H1 (cell line): ENCODE measurements at regions not wholly inside any gene's neighbourhood (a gene's known extent, or its start where the extent isn't known, plus 50 kb on each side); places are given as distances from the start of the nearest gene placed in this dataset.
"Not testable (repeated sequence)": the region's sequence is repeated elsewhere in the genome, so short reads cannot be mapped to it uniquely, and the experiment has no call there.

ENCODE experiments used
- CTCF ChIA-PET: fragments of 300-600 bp; sonication (Branson Sonifier 250); formaldehyde crosslinking; loops from one replicate; lab custom pipeline; 2021; ENCODE audit not compliant: partially characterized antibody; lab: Charles Lee
- POLR2A ChIA-PET: fragments of 300-600 bp; sonication (Branson Sonifier 250); formaldehyde crosslinking; loops from one replicate; lab custom pipeline; 2021; ENCODE audit warnings: inconsistent platforms; ENCODE audit not compliant: partially characterized antibody; lab: Charles Lee
- DNase-seq, 2 experiments: peaks; one replicate each; pipeline versions ENCODE4 v3.0.0 to v3.0.0-alpha.2; 2010 to 2022; ENCODE audit warnings: low spot score in 2 of 2, low read depth in 1 of 2, mixed read lengths in 1 of 2
- FAIRE-seq: peaks from 2 replicates; lab custom pipeline; 2011; peaks lifted over from hg19 to GRCh38; lab: Jason Lieb, UNC
- H2AFZ ChIP-seq: 2 replicates; pipeline ENCODE4 v1.8.1; 2012; ENCODE audit warnings: low read length, inconsistent platforms
- H2AK5ac ChIP-seq: 2 replicates; pipeline ENCODE4 v1.6.1; 2013; ENCODE audit warnings: low read depth, low read length
- H2BK120ac ChIP-seq: replicated peaks from 2 replicates; pipeline ENCODE3; 2013; ENCODE audit warnings: low read depth, low read length, inconsistent platforms
- H2BK12ac ChIP-seq: 2 replicates; pipeline ENCODE4 v1.6.1; 2013; ENCODE audit warnings: low read depth, low read length
- H2BK15ac ChIP-seq: 2 replicates; pipeline ENCODE4 v1.6.1; 2013; ENCODE audit warnings: low read length
- H2BK20ac ChIP-seq: 2 replicates; pipeline ENCODE4 v1.6.1; 2013; ENCODE audit warnings: low read length
- H2BK5ac ChIP-seq: 2 replicates; pipeline ENCODE4 v1.6.1; 2013; ENCODE audit warnings: low read depth, low read length
- H3K14ac ChIP-seq: 2 replicates; pipeline ENCODE4 v1.6.1; 2013; ENCODE audit warnings: inconsistent platforms; ENCODE audit not compliant: insufficient read length
- H3K18ac ChIP-seq: 2 replicates; pipeline ENCODE4 v1.6.1; 2013; ENCODE audit warnings: low read length; ENCODE audit errors: extremely low read depth
- H3K23ac ChIP-seq: 2 replicates; pipeline ENCODE4 v1.6.1; 2013; ENCODE audit warnings: inconsistent platforms; ENCODE audit not compliant: insufficient read length
- H3K23me2 ChIP-seq: 2 replicates; pipeline ENCODE4 v1.6.1; 2013; ENCODE audit warnings: low read depth, low read length
- H3K27ac ChIP-seq: 2 replicates; pipeline ENCODE4 v1.6.1; 2011; ENCODE audit warnings: low read depth, low read length, inconsistent platforms
- H3K27me3 ChIP-seq, 4 experiments: replicated peaks in 1 of 4; 1 replicate in 1 of 4; 2 replicates in 3 of 4; pipeline versions ENCODE4 v1.6.1 to v1.8.1; 2011 to 2013; ENCODE audit warnings: low read length in 3 of 4, mild to moderate bottlenecking in 3 of 4, inconsistent platforms in 2 of 4, mixed read lengths in 2 of 4, moderate library complexity in 1 of 4; ENCODE audit not compliant: control insufficient read depth in 3 of 4, insufficient read depth in 3 of 4; ENCODE audit errors: extremely low read depth in 1 of 4
- H3K36me3 ChIP-seq, 4 experiments: 2 replicates each; pipeline versions ENCODE4 v1.6.1 to v1.8.1; 2011 to 2013; ENCODE audit warnings: mild to moderate bottlenecking in 4 of 4, low read length in 3 of 4, moderate library complexity in 2 of 4, control low read depth in 1 of 4, inconsistent platforms in 1 of 4; ENCODE audit not compliant: insufficient read depth in 4 of 4, control insufficient read depth in 2 of 4
- H3K4ac ChIP-seq: replicated peaks from 2 replicates; pipeline ENCODE3; 2013; ENCODE audit warnings: low read length, low read depth, mixed read lengths, inconsistent platforms; ENCODE audit not compliant: insufficient read length
- H3K4me1 ChIP-seq, 4 experiments: replicated peaks in 1 of 4; 1 replicate in 1 of 4; 2 replicates in 3 of 4; pipeline versions ENCODE4 v1.6.1 to v1.8.1; 2011 to 2013; ENCODE audit warnings: low read length in 3 of 4, inconsistent platforms in 2 of 4, mixed read lengths in 1 of 4; ENCODE audit not compliant: insufficient read depth in 4 of 4, control insufficient read depth in 3 of 4
- H3K4me2 ChIP-seq, 2 experiments: 2 replicates each; pipeline versions ENCODE4 v1.6.1 to v1.8.1; 2011 to 2013; ENCODE audit warnings: low read depth in 2 of 2, low read length in 2 of 2, control low read depth in 1 of 2, inconsistent platforms in 1 of 2, mild to moderate bottlenecking in 1 of 2; ENCODE audit not compliant: insufficient read depth in 1 of 2
- H3K4me3 ChIP-seq, 4 experiments: fragments of 200-600, 300-600 bp in 1 of 4; sonication (generic), shearing (Covaris generic), sonication (Bioruptor Twin) in 1 of 4; 2 replicates each; pipeline versions ENCODE4 v1.5.1 to v1.8.1; 2011 to 2016; ENCODE audit warnings: low read length in 4 of 4, low read depth in 3 of 4, control low read depth in 2 of 4, inconsistent platforms in 2 of 4, mild to moderate bottlenecking in 2 of 4, mixed read lengths in 1 of 4, moderate library complexity in 1 of 4; ENCODE audit not compliant: insufficient read depth in 2 of 4; ENCODE audit errors: extremely low read depth in 1 of 4
- H3K56ac ChIP-seq: replicated peaks from 2 replicates; pipeline ENCODE3; 2013; ENCODE audit warnings: low read depth, mild to moderate bottlenecking, mixed read lengths, low read length, inconsistent platforms; ENCODE audit not compliant: insufficient read length
- H3K79me1 ChIP-seq: 2 replicates; pipeline ENCODE4 v1.6.1; 2013; ENCODE audit warnings: low read depth, low read length, control low read depth
- H3K79me2 ChIP-seq, 2 experiments: 2 replicates each; pipeline versions ENCODE4 v1.6.1 to v1.8.1; 2012 to 2013; ENCODE audit warnings: low read length in 2 of 2, mild to moderate bottlenecking in 2 of 2, inconsistent platforms in 1 of 2; ENCODE audit not compliant: insufficient read depth in 2 of 2, control insufficient read depth in 1 of 2
- H3K9ac ChIP-seq, 4 experiments: replicated peaks in 1 of 4; 1 replicate in 1 of 4; 2 replicates in 3 of 4; pipeline versions ENCODE4 v1.6.1 to v1.8.1; 2011 to 2013; ENCODE audit warnings: low read depth in 3 of 4, low read length in 3 of 4, control low read depth in 2 of 4, mild to moderate bottlenecking in 2 of 4, moderate library complexity in 2 of 4, inconsistent platforms in 1 of 4; ENCODE audit errors: extremely low read depth in 1 of 4
- H3K9me3 ChIP-seq, 2 experiments: 2 replicates each; pipeline versions ENCODE4 v1.6.1 to v1.8.1; 2012 to 2013; ENCODE audit warnings: mild to moderate bottlenecking in 2 of 2, moderate library complexity in 2 of 2, control low read depth in 1 of 2, inconsistent platforms in 1 of 2, low read depth in 1 of 2, low read length in 1 of 2, mixed read lengths in 1 of 2; ENCODE audit not compliant: insufficient read depth in 2 of 2
- H4K20me1 ChIP-seq, 2 experiments: replicated peaks in 1 of 2; 2 replicates each; pipeline versions ENCODE3 to v1.8.1; 2011 to 2013; ENCODE audit warnings: inconsistent platforms in 2 of 2, low read length in 2 of 2, mild to moderate bottlenecking in 1 of 2; ENCODE audit not compliant: insufficient read depth in 2 of 2, control insufficient read depth in 1 of 2
- H4K5ac ChIP-seq: 2 replicates; pipeline ENCODE4 v1.6.1; 2013; ENCODE audit warnings: low read length, low read depth, mixed read lengths, inconsistent platforms; ENCODE audit not compliant: insufficient read length
- H4K8ac ChIP-seq: 2 replicates; pipeline ENCODE4 v1.8.0; 2013; ENCODE audit warnings: mild to moderate bottlenecking, moderate library complexity, low read length, inconsistent platforms; ENCODE audit not compliant: insufficient read depth; ENCODE audit errors: extremely low read depth
- H4K91ac ChIP-seq: replicated peaks from 2 replicates; pipeline ENCODE3; 2013; ENCODE audit warnings: low read length, mixed read lengths, inconsistent platforms; ENCODE audit not compliant: insufficient read length
- WGBS, 2 experiments: shearing (Covaris generic) in 1 of 2; methylation state at CpG; one replicate each; pipeline versions ENCODE4 v1.1.6 to v1.1.7; 2013 to 2015; ENCODE audit warnings: low lambda C conversion rate in 2 of 2, mixed read lengths in 2 of 2, inconsistent platforms in 1 of 2, low coverage in 1 of 2, missing lambda C conversion rate in 1 of 2; ENCODE audit not compliant: insufficient replicate concordance in 2 of 2, insufficient coverage in 1 of 2, insufficient read length in 1 of 2; ENCODE audit errors: extremely low coverage in 1 of 2, missing lambda C conversion rate in 1 of 2; 5-methylcytosine and 5-hydroxymethylcytosine counted together

DNA sequence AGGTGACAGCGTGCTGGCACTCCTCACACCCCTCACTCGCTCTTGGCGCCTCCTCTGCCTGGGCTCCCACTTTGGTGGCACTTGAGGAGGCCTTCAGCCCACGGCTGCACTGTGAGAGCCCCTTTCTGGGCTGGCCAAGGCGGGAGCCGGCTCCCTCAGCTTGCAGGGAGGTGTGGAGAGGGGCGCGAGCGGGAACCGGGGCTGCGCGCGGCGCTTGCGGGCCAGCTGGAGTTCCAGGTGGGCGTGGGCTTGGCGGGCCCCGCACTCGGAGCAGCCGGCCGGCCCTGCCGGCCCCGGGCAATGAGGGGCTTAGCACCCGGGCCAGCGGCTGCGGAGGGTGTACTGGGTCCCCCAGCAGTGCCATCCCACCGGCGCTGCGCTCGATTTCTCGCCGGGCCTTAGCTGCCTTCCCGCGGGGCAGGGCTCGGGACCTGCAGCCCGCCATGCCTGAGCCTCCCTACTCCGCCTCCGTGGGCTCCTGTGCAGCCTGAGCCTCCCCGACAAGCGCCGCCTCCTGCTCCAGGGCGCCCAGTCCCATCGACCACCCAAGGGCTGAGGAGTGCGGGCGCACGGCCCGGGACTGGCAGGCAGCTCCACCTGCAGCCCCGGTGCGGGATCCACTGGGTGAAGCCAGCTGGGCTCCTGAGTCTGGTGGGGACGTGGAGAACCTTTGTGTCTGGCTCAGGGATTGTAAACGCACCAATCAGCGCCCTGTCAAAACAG lies 247.7 kb upstream of the SLIT2 start:
- H3K27me3 ChIP-seq, H2BK120ac ChIP-seq, H3K4ac ChIP-seq, H3K4me2 ChIP-seq, H2BK20ac ChIP-seq, H4K8ac ChIP-seq, H3K23me2 ChIP-seq, H3K4me3 ChIP-seq, H3K27ac ChIP-seq, CTCF ChIA-PET, H4K20me1 ChIP-seq, FAIRE-seq, H4K91ac ChIP-seq, H3K56ac ChIP-seq, H3K14ac ChIP-seq, H3K4me1 ChIP-seq, H2BK5ac ChIP-seq, H3K18ac ChIP-seq, H2AK5ac ChIP-seq, H3K23ac ChIP-seq, H2BK12ac ChIP-seq, H2BK15ac ChIP-seq, H3K79me2 ChIP-seq, H3K9ac ChIP-seq, DNase-seq, H2AFZ ChIP-seq, H4K5ac ChIP-seq, H3K36me3 ChIP-seq, H3K79me1 ChIP-seq, H3K9me3 ChIP-seq, POLR2A ChIA-PET: not testable (repeated sequence)
- WGBS, 2 experiments, result 93% methylated on average over 26 of the region's 52 CpGs; no CpG with 5 or more reads in 1 of the 2 experiments
